Parathyroid adenoma (tissue), 2 donors: ENCODE measurements at regions not wholly inside any gene's neighbourhood (a gene's known extent, or its start where the extent isn't known, plus 50 kb on each side); places are given as distances from the start of the nearest gene placed in this dataset.

Experiments used
- H2AFZ ChIP-seq: fragments of 300-600 bp; sonication (generic); one replicate; pipeline ENCODE4 v1.7.0; 2017; ENCODE audit warnings: antibody characterized with exemption, mild to moderate bottlenecking
- H3K27ac ChIP-seq: fragments of 300-600 bp; sonication (generic); one replicate; pipeline ENCODE4 v1.7.0; 2017
- H3K27me3 ChIP-seq: fragments of 300-600 bp; sonication (generic); one replicate; pipeline ENCODE4 v1.7.0; 2017; ENCODE audit warnings: low read length; ENCODE audit not compliant: control insufficient read depth, insufficient read depth
- H3K36me3 ChIP-seq: fragments of 300-600 bp; sonication (generic); one replicate; pipeline ENCODE4 v1.7.0; 2017; ENCODE audit warnings: low read length; ENCODE audit not compliant: control insufficient read depth, insufficient read depth
- H3K4me1 ChIP-seq: fragments of 300-600 bp; sonication (generic); one replicate; pipeline ENCODE4 v1.7.0; 2017; ENCODE audit warnings: control low read depth
- H3K4me2 ChIP-seq: fragments of 300-600 bp; sonication (generic); one replicate; pipeline ENCODE4 v1.7.0; 2017; ENCODE audit warnings: low read length
- H3K4me3 ChIP-seq: fragments of 300-600 bp; sonication (generic); one replicate; pipeline ENCODE4 v1.7.0; 2017; ENCODE audit warnings: low read depth, low read length
- H3K79me2 ChIP-seq: fragments of 300-600 bp; sonication (generic); one replicate; pipeline ENCODE4 v1.7.0; 2017; ENCODE audit warnings: control low read depth
- H3K9ac ChIP-seq: fragments of 300-600 bp; sonication (generic); one replicate; pipeline ENCODE4 v1.7.0; 2017; ENCODE audit warnings: mild to moderate bottlenecking
- H3K9me3 ChIP-seq: fragments of 300-600 bp; sonication (generic); one replicate; pipeline ENCODE4 v1.7.0; 2017; ENCODE audit warnings: low read length; ENCODE audit not compliant: control insufficient read depth
- TF ChIP-seq, protein P1 (sequence below): fragments of 300-600 bp; sonication (generic); IDR thresholded peaks from one replicate; pipeline ENCODE4 v1.7.0; 2017; ENCODE audit warnings: antibody characterized with exemption, mild to moderate bottlenecking
- donor health status: primary hyperparathyroidism.

DNA sequence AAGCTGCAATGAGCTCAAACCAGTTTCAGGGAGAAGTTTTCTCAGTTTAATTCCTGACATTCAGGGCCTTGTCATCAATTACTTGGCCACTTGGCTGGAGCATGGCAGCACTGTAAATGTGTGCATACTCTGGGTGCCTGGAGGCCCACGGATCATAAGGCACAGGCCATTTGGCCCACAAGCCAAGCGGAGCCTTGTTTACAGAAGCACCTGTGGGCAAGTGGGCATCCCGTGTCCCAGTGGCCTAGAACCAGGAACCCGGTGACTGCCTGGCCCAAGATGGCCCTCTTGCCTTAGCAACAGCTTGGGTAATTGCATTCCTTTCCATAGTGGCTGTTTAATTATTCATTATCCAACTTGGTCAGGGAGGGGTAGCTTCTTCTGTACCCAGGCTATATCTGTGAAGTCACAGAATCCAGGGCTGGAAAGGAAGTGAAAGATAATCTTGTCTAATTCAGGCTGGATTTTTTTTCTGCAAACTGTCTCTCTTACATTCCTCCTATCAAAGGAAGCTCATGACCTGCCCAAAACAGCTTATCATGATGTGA, 426.4 kb upstream of the ZMIZ1 start:
- TF ChIP-seq, protein P1, sequence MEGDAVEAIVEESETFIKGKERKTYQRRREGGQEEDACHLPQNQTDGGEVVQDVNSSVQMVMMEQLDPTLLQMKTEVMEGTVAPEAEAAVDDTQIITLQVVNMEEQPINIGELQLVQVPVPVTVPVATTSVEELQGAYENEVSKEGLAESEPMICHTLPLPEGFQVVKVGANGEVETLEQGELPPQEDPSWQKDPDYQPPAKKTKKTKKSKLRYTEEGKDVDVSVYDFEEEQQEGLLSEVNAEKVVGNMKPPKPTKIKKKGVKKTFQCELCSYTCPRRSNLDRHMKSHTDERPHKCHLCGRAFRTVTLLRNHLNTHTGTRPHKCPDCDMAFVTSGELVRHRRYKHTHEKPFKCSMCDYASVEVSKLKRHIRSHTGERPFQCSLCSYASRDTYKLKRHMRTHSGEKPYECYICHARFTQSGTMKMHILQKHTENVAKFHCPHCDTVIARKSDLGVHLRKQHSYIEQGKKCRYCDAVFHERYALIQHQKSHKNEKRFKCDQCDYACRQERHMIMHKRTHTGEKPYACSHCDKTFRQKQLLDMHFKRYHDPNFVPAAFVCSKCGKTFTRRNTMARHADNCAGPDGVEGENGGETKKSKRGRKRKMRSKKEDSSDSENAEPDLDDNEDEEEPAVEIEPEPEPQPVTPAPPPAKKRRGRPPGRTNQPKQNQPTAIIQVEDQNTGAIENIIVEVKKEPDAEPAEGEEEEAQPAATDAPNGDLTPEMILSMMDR: no peak
- no peak overlapping the region for H3K4me2 ChIP-seq
- no peaks in the 10 kb centered on the region for H3K27me3 ChIP-seq
- H3K36me3 ChIP-seq: no peaks in the 10 kb centered on the region
- no peak overlapping the region for H3K4me3 ChIP-seq
- H3K4me1 ChIP-seq: no peaks in the 10 kb centered on the region
- no peaks in the 10 kb centered on the region for H3K79me2 ChIP-seq
- no peak overlapping the region for H3K9ac ChIP-seq
- no peak overlapping the region for H2AFZ ChIP-seq
- H3K27ac ChIP-seq: no peak overlapping the region
- H3K9me3 ChIP-seq: no peaks in the 10 kb centered on the region

DNA sequence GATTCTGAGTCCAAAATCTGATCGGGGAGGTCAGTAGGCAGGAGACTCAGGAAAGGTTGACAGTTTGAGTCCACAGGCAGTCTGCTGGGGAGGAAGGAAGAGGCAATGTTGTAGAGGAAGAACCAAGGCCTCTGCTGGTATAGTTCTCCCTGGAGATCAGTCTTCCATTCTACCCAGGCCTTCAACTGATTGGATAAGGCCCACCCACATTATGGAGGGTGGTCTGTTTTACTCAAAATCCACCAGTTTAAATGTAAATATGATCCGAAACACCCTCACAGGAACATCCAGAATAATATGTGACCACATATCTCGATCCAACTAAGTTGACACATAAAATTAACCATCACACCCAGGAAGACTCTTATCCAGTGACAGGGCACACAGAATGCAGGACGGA, 425.3 kb upstream of the ZMIZ1 start:
- H3K79me2 ChIP-seq: no peaks in the 10 kb centered on the region
- no peaks in the 10 kb centered on the region for H3K9me3 ChIP-seq
- H3K4me2 ChIP-seq: no peak overlapping the region
- H3K36me3 ChIP-seq: no peaks in the 10 kb centered on the region
- no peaks in the 10 kb centered on the region for H3K4me1 ChIP-seq
- no peak overlapping the region for H3K4me3 ChIP-seq
- no peak overlapping the region for H3K27ac ChIP-seq
- H3K27me3 ChIP-seq: no peaks in the 10 kb centered on the region
- H3K9ac ChIP-seq: no peak overlapping the region
- H2AFZ ChIP-seq: no peak overlapping the region
- TF ChIP-seq, protein P1: no peak

GRCh38 chr10:78644550-78644949, 424.2 kb upstream of the ZMIZ1 start:
- Histone ChIP-seq H3K9me3 (no peaks in the 10 kb centered on the region), H3K79me2 (no peaks in the 10 kb centered on the region), H2AFZ (no peak overlapping the region), H3K9ac (no peak overlapping the region), H3K4me2 (no peak overlapping the region), H3K36me3 (no peaks in the 10 kb centered on the region), H3K27ac (no peak overlapping the region), H3K4me1 (no peaks in the 10 kb centered on the region), H3K4me3 (no peak overlapping the region), H3K27me3 (no peaks in the 10 kb centered on the region)
- TF ChIP-seq, protein P1: no peak

DNA sequence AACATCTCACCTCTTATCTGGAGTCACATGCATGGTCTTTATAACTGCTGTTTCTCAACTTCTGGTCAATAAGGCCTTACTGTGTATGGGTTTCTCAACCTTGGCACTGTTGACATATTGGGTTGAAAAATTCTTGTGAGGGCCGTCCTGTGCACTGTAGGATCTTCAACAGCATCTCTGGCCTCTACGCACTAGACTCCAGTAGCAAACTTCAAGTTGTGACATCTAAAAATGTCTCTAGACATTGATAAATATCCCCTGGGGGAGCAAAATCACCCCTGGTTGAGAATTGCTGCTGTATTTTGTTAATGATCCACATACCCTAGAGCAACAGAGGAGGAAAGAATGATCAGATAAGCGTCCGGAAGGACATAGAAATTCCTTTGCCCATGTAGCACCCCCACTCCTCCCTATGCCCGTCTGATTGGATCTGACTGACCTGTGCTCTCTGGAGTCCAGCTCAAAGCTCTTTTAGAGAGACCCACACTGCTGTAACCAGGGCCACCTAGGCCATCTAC, 423.5 kb upstream of the ZMIZ1 start:
- H3K79me2 ChIP-seq: no peaks in the 10 kb centered on the region
- H3K9ac ChIP-seq: no peak overlapping the region
- H3K4me1 ChIP-seq: no peaks in the 10 kb centered on the region
- H3K27ac ChIP-seq: no peak overlapping the region
- H3K4me3 ChIP-seq: no peak overlapping the region
- no peaks in the 10 kb centered on the region for H3K27me3 ChIP-seq
- TF ChIP-seq, protein P1: no peak
- H3K36me3 ChIP-seq: no peaks in the 10 kb centered on the region
- no peak overlapping the region for H3K4me2 ChIP-seq
- no peak overlapping the region for H2AFZ ChIP-seq
- no peaks in the 10 kb centered on the region for H3K9me3 ChIP-seq

DNA sequence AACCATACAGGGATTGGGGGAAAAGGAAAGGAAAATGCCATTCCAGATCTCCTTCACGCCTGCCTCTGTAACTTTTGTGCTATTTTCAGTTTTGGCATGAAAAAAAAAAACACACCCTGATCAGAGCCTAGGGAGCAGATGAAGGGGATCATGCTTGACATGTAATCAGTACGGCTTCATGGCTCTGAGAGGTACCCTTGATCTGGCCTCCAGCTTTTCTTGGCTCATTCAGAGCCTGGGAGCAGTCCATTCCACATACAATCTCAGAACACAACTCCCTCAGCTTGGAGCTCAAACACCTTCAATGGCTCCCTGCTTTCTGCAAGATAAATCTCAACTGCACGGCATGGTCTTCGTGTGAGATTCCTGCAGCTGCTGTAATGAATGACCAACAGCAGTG, 422.8 kb upstream of the ZMIZ1 start:
- no peaks in the 10 kb centered on the region for H3K9me3 ChIP-seq
- no peaks in the 10 kb centered on the region for H3K79me2 ChIP-seq
- H3K27me3 ChIP-seq: no peaks in the 10 kb centered on the region
- no peak overlapping the region for H3K4me2 ChIP-seq
- no peak overlapping the region for H3K27ac ChIP-seq
- no peaks in the 10 kb centered on the region for H3K4me1 ChIP-seq
- H3K9ac ChIP-seq: no peak overlapping the region
- H3K36me3 ChIP-seq: no peaks in the 10 kb centered on the region
- no peak overlapping the region for H3K4me3 ChIP-seq
- no peak overlapping the region for H2AFZ ChIP-seq
- TF ChIP-seq, protein P1: no peak
